PFSK-1 (cell line): ENCODE measurements at regions not wholly inside any gene's neighbourhood (a gene's known extent, or its start where the extent isn't known, plus 50 kb on each side); places are given as distances from the start of the nearest gene placed in this dataset.

Experiments
- FOXP2 ChIP-seq: optimal IDR thresholded peaks from 2 replicates; pipeline ENCODE3; 2011; ENCODE audit warnings: borderline replicate concordance, control low read depth, inconsistent platforms; ENCODE audit not compliant: insufficient read depth; ENCODE audit errors: extremely low read length, extremely low read depth
- POLR2AphosphoS5 ChIP-seq: IDR thresholded peaks from 2 replicates; pipeline ENCODE4 v1.6.1; 2012; ENCODE audit warnings: low read depth, mild to moderate bottlenecking, control low read depth, low read length, moderate library complexity
- SIN3A ChIP-seq: IDR thresholded peaks from 2 replicates; pipeline ENCODE4 v1.6.1; 2012; ENCODE audit warnings: mild to moderate bottlenecking, low read length, moderate library complexity, borderline replicate concordance; ENCODE audit not compliant: insufficient read depth
- TAF1 ChIP-seq: IDR thresholded peaks from 2 replicates; pipeline ENCODE4 v1.6.1; 2012; ENCODE audit warnings: low read length, control low read depth, borderline replicate concordance; ENCODE audit not compliant: insufficient read depth
- TF ChIP-seq, protein P1 (sequence below), 2 experiments: IDR thresholded peaks; 2 replicates each; pipeline versions ENCODE4 v1.6.1 to v1.8.0; 2011 to 2012; ENCODE audit warnings: low read depth in 2 of 2, low read length in 2 of 2, control low read depth in 1 of 2, inconsistent platforms in 1 of 2, mild to moderate bottlenecking in 1 of 2, moderate library complexity in 1 of 2; ENCODE audit not compliant: insufficient read depth in 1 of 2

DNA sequence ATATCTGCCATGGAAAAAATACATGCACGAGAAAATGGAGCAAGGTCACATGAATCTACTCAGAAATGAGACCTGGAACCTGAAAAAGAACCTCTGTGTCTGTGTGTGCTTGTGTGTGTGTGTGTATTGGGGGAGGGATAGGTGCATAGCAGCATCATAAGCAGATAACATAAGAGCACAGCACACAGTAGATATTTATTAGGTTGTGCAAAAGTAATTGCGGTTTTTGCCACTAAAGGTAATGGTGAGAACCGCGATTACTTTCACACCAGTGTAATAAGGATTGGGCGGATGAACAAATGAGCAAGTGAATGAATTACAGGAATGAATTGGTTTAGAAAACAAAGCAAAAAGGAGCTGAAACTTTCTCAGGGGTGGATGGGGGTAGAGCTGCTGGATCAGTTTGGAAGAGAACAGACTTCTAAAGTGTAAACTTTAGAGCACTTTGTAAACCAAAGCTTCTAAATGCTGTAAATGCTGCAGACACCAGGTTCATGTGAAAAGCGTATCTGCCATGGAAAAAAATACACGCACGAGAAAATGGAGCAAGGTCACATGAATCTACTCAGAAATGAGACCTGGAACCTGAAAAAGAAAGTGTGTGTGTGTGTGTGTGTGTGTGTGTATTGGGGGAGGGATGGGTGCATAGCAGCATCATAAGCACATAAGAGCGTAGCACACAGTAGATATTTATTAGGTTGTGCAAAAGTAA is 156.9 kb downstream of the TOMM20 start:
- TF ChIP-seq, protein P1, sequence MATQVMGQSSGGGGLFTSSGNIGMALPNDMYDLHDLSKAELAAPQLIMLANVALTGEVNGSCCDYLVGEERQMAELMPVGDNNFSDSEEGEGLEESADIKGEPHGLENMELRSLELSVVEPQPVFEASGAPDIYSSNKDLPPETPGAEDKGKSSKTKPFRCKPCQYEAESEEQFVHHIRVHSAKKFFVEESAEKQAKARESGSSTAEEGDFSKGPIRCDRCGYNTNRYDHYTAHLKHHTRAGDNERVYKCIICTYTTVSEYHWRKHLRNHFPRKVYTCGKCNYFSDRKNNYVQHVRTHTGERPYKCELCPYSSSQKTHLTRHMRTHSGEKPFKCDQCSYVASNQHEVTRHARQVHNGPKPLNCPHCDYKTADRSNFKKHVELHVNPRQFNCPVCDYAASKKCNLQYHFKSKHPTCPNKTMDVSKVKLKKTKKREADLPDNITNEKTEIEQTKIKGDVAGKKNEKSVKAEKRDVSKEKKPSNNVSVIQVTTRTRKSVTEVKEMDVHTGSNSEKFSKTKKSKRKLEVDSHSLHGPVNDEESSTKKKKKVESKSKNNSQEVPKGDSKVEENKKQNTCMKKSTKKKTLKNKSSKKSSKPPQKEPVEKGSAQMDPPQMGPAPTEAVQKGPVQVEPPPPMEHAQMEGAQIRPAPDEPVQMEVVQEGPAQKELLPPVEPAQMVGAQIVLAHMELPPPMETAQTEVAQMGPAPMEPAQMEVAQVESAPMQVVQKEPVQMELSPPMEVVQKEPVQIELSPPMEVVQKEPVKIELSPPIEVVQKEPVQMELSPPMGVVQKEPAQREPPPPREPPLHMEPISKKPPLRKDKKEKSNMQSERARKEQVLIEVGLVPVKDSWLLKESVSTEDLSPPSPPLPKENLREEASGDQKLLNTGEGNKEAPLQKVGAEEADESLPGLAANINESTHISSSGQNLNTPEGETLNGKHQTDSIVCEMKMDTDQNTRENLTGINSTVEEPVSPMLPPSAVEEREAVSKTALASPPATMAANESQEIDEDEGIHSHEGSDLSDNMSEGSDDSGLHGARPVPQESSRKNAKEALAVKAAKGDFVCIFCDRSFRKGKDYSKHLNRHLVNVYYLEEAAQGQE (IDR thresholded peaks at IDR 0.05; ENCODE audit: insufficient read depth in 1 of 2, low read depth in 2 of 2, low read length in 2 of 2) = no peak
- TF ChIP-seq FOXP2 (no peak), TAF1 (no peak), POLR2AphosphoS5 (no peak), SIN3A (no peak)

DNA sequence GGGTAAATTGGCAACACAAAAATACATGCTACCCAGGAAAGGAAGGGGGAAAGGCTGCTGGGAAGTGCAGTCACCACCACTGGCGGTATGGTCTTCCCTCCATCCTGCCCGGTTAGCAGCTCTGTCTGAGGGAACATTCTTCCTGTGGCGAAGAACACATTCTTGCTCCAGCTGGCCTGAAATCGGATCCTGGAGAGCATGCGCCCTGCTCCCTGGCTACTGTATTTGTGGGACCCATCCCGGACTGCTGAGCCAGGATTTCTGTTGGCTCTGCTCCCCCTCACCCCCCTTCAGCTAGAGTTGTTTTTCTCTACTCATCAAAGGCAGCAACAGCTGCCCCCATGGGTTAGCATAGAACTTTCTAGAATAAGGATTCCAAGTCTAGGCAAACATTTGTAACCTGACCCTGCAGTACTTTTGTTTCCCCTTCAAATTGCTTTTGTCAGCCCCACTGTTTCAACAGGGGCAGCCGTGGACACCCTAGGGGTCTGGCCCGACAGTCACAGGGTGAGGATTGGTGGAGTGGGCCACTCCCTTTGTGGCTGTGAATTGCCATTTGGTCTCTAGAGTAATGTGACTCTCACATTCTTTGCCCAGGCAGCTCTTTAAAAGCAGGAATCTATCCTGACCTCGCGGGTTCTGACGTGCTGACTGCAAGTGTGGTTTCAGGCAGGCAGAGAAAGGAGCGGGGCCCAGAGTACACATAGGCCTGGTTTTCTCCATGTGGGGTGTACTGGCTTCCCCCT is 157.7 kb downstream of the TOMM20 start:
- TF ChIP-seq SIN3A = no peak
- TF ChIP-seq POLR2AphosphoS5 = no peak
- TF ChIP-seq, protein P1 (IDR thresholded peaks at IDR 0.05; ENCODE audit: insufficient read depth in 1 of 2, low read depth in 2 of 2, low read length in 2 of 2) = no peak
- no peak for TF ChIP-seq TAF1
- TF ChIP-seq FOXP2 = no peak

DNA sequence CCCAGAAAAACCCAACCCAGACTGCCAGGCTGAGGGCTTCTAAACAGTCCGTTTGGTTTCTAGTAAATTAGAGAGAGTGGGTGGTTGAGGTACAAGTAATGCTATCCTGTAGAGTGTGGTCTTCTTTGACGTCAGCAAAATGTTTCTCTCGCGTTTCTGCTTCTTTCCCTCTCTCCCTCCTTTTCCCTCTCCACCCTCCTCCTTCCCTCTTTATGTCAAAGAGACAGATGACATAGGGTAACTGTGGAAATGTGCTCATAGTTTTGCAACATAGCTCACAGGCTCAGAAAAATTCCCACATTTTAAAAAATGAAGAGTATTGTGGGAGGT is 158.3 kb downstream of the TOMM20 start:
- TF ChIP-seq FOXP2 (no peak), TAF1 (no peak), POLR2AphosphoS5 (no peak), SIN3A (no peak)
- TF ChIP-seq, protein P1 (IDR thresholded peaks at IDR 0.05; ENCODE audit: insufficient read depth in 1 of 2, low read depth in 2 of 2, low read length in 2 of 2) = no peak

DNA sequence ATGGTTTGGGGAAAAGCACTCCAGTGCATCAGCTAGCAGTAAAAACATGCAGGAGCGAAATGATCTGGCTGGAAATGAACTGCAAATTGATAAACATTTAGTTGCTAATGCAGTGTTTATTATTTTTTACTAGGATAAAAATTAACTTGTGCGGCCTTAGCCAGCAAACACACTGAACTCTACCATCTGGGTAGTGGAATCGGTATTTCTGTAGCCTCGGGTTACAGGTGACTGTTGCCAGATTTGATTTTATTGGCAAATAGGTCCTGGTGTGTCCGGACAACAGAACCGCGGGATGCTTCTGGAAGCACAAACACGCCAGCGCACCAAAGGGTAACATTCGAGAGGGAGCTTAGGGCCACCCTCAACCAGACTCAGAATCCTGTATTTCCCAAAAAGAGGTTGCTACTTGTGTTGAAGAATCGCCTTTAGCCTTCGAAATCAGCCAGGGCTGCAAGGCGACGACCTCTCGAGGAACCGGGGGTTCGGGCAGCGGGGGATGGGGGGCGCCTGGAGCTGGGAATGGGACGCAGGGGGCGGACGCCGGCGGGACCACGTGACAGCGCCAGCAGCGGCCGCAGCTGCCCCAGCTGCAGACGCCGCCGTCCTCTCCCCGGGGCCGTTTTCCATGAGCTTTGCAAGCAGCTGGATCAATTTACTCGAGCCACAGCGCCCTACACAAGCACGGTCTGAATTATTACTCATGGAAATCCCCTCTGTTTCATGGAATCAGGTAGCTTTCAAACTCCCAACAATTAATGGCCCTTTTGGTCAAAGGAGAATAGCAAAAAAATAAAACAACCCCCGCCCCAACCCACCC is 158.8 kb downstream of the TOMM20 start:
- TF ChIP-seq, protein P1 (IDR thresholded peaks at IDR 0.05; ENCODE audit: insufficient read depth in 1 of 2, low read depth in 2 of 2, low read length in 2 of 2) = no peak
- TF ChIP-seq TAF1 (no peak), SIN3A (no peak), FOXP2 (no peak), POLR2AphosphoS5 (no peak)
